GM18519 (cell line): ENCODE measurements at regions not wholly inside any gene's neighbourhood (a gene's known extent, or its start where the extent isn't known, plus 50 kb on each side); places are given as distances from the start of the nearest gene placed in this dataset.

Source experiments
- ATAC-seq: cut with Tn5 transposase; IDR thresholded peaks from one replicate; pipeline ENCODE4 v1.9.1; 2021; ENCODE audit warnings: mild to moderate bottlenecking, moderate library complexity; ENCODE audit not compliant: unreplicated experiment, low FRiP score

GRCh38 chr7:35401217-35401879 is 147.4 kb upstream of the TBX20 start:
- ATAC-seq: no peak

- ATAC-seq: no peak
Measured at GRCh38 chr7:35399840-35400239, 145.9 kb upstream of the TBX20 start.

GRCh38 chr7:35399216-35399615 is 145.3 kb upstream of the TBX20 start:
- ATAC-seq: no peak

- no peak for ATAC-seq
Measured at GRCh38 chr7:35398518-35398917, 144.6 kb upstream of the TBX20 start.

GRCh38 chr7:35390146-35390545 is 136.2 kb upstream of the TBX20 start:
- ATAC-seq: no peak

GRCh38 chr7:35389636-35390035 is 135.7 kb upstream of the TBX20 start:
- no peak for ATAC-seq

- ATAC-seq: no peak
Measured at GRCh38 chr7:35386816-35387706, 133.2 kb upstream of the TBX20 start.

- ATAC-seq: no peak
Measured at GRCh38 chr7:35386082-35386815, 132.3 kb upstream of the TBX20 start.

- no peak for ATAC-seq
Measured at GRCh38 chr7:35384761-35385700, 131.1 kb upstream of the TBX20 start.

- no peak for ATAC-seq
Measured at GRCh38 chr7:35380739-35381224, 126.9 kb upstream of the TBX20 start.

- no peak for ATAC-seq
Measured at GRCh38 chr7:35379481-35379880, 125.6 kb upstream of the TBX20 start.

- no peak for ATAC-seq
Measured at GRCh38 chr7:35375516-35375915, 121.6 kb upstream of the TBX20 start.

GRCh38 chr7:35374858-35375257 is 121.0 kb upstream of the TBX20 start:
- no peak for ATAC-seq

GRCh38 chr7:35371221-35371620 is 117.3 kb upstream of the TBX20 start:
- ATAC-seq: no peak

GRCh38 chr7:35370687-35371086 is 116.8 kb upstream of the TBX20 start:
- no peak for ATAC-seq

GRCh38 chr7:35366167-35367155 is 112.6 kb upstream of the TBX20 start:
- ATAC-seq: no peak

- ATAC-seq: no peak
Measured at GRCh38 chr7:35365523-35365922, 111.6 kb upstream of the TBX20 start.

GRCh38 chr7:35362341-35362740 is 108.4 kb upstream of the TBX20 start:
- no peak for ATAC-seq

GRCh38 chr7:35359423-35359822 is 105.5 kb upstream of the TBX20 start:
- ATAC-seq: no peak
